ENCODE measurements at regions not wholly inside any gene's neighbourhood (a gene's known extent, or its start where the extent isn't known, plus 50 kb on each side); places are given as distances from the start of the nearest gene placed in this dataset.
"Not testable (repeated sequence)": the region's sequence is repeated elsewhere in the genome, so short reads cannot be mapped to it uniquely, and the experiment has no call there.

- peak in 1 of 10 donors; percentile 32 for DNase-seq
- intact Hi-C loops (cut with DNase I) = no loop called here
These were observed 404.4 kb downstream of the SLC6A15 start for GRCh38 chr12:84507956-84508850.

GRCh38 chr12:84506282-84506681 lies 406.3 kb downstream of the SLC6A15 start:
- DNase-seq = no peak
- intact Hi-C loops (cut with DNase I) = no loop called here

GRCh38 chr12:84502907-84503787 lies 409.5 kb downstream of the SLC6A15 start:
- intact Hi-C loops (cut with DNase I) = loop anchor here (5.0 kb wide), 2 partner anchors 1816 to 1976 kb away; partner anchors contain the start of gene TMTC2
- DNase-seq = peak in 7 of 10 donors; percentile 28 to 86 (median 48)

GRCh38 chr12:84502180-84502860 lies 410.3 kb downstream of the SLC6A15 start:
- intact Hi-C loops (cut with DNase I) = loop anchor here (5.0 kb wide), 2 partner anchors 1815 to 1975 kb away; partner anchors contain the start of gene TMTC2

GRCh38 chr12:84497819-84498218 lies 414.8 kb downstream of the SLC6A15 start:
- intact Hi-C loops (cut with DNase I) = no loop called here
- DNase-seq = no peak

More at GRCh38 chr12:84502180-84502860, 410.3 kb downstream of the SLC6A15 start:
- no peak for DNase-seq

GRCh38 chr12:84495711-84496110 lies 416.9 kb downstream of the SLC6A15 start:
- no peak for DNase-seq
- intact Hi-C loops (cut with DNase I) = no loop called here

GRCh38 chr12:84492351-84492883 lies 420.2 kb downstream of the SLC6A15 start:
- DNase-seq = no peak
- intact Hi-C loops (cut with DNase I) = no loop called here

GRCh38 chr12:84484798-84485197 lies 427.8 kb downstream of the SLC6A15 start:
- DNase-seq = no peak
- intact Hi-C loops (cut with DNase I) = no loop called here

- no peak for DNase-seq
- intact Hi-C loops (cut with DNase I) = no loop called here
These were observed 431.8 kb downstream of the SLC6A15 start for GRCh38 chr12:84480803-84481202.

GRCh38 chr12:84470361-84470760 lies 442.2 kb downstream of the SLC6A15 start:
- DNase-seq = no peak

GRCh38 chr12:84464616-84465015 lies 448.0 kb downstream of the SLC6A15 start:
- intact Hi-C loops (cut with DNase I) = no loop called here
- no peak for DNase-seq

More at GRCh38 chr12:84470361-84470760, 442.2 kb downstream of the SLC6A15 start:
- intact Hi-C loops (cut with DNase I) = no loop called here

- DNase-seq = no peak
These were observed 448.7 kb downstream of the SLC6A15 start for GRCh38 chr12:84463741-84464495.

GRCh38 chr12:84455598-84455997 lies 457.0 kb downstream of the SLC6A15 start:
- no peak for DNase-seq
- intact Hi-C loops (cut with DNase I) = no loop called here

More at GRCh38 chr12:84463741-84464495, 448.7 kb downstream of the SLC6A15 start:
- intact Hi-C loops (cut with DNase I) = no loop called here

- DNase-seq; intact Hi-C loops (cut with DNase I): not testable (repeated sequence)
These were observed 466.1 kb downstream of the SLC6A15 start for GRCh38 chr12:84446478-84446877.

GRCh38 chr12:84436134-84436533 lies 476.5 kb downstream of the SLC6A15 start:
- no peak for DNase-seq
- intact Hi-C loops (cut with DNase I) = no loop called here

GRCh38 chr12:84435682-84436081 lies 476.9 kb downstream of the SLC6A15 start:
- intact Hi-C loops (cut with DNase I) = no loop called here
- DNase-seq = no peak

- no peak for DNase-seq
- intact Hi-C loops (cut with DNase I) = no loop called here
These were observed 490.3 kb downstream of the SLC6A15 start for GRCh38 chr12:84422340-84422739.

- intact Hi-C loops (cut with DNase I) = no loop called here
- DNase-seq = no peak
These were observed 491.5 kb downstream of the SLC6A15 start for GRCh38 chr12:84421103-84421502.

- intact Hi-C loops (cut with DNase I) = no loop called here
- DNase-seq = no peak
These were observed 496.0 kb downstream of the SLC6A15 start for GRCh38 chr12:84416626-84417025.
